AG04450 (cell line): ENCODE measurements at regions not wholly inside any gene's neighbourhood (a gene's known extent, or its start where the extent isn't known, plus 50 kb on each side); places are given as distances from the start of the nearest gene placed in this dataset.
A peak's percentile ranks its signal among the peaks of the same experiment; 100 is the strongest.

Experiments
- CTCF ChIA-PET: fragments of 300-600, 350-600 bp; formaldehyde crosslinking; extraction: SDS; loops from one replicate; lab custom pipeline; 2022; ENCODE audit warnings: antibody characterized with exemption, inconsistent platforms; lab: Charles Lee
- POLR2A ChIA-PET: fragments of 350-600 bp; formaldehyde crosslinking; extraction: SDS; loops from one replicate; lab custom pipeline; 2021; ENCODE audit warnings: antibody characterized with exemption, inconsistent platforms; lab: Yijun Ruan, JAX
- DNase-seq: peaks from one replicate; pipeline ENCODE4 v3.0.0-alpha.2; 2011; ENCODE audit warnings: low read depth, low spot score
- H3K27ac ChIP-seq: one replicate; pipeline ENCODE4 v1.5.1; 2012; ENCODE audit warnings: low read depth, low read length, control low read depth
- H3K27me3 ChIP-seq: one replicate; pipeline ENCODE4 v1.6.0; 2012; ENCODE audit warnings: low read length; ENCODE audit not compliant: control insufficient read depth, insufficient read depth
- H3K4me3 ChIP-seq: 2 replicates; pipeline ENCODE4 v1.5.1; 2011; ENCODE audit warnings: mild to moderate bottlenecking, low read depth, low read length, control low read depth
- H3K9me3 ChIP-seq: 2 replicates; pipeline ENCODE4 v1.5.1; 2012; ENCODE audit warnings: low read length; ENCODE audit not compliant: control insufficient read depth, insufficient read depth
- TF ChIP-seq, protein P1 (sequence below): IDR thresholded peaks from 2 replicates; pipeline ENCODE4 v1.5.1; 2011; ENCODE audit warnings: low read depth, low read length, control low read depth, inconsistent platforms

- DNase-seq = no peak
- CTCF ChIA-PET = no interaction called here
- POLR2A ChIA-PET = no interaction called here
- TF ChIP-seq, protein P1, sequence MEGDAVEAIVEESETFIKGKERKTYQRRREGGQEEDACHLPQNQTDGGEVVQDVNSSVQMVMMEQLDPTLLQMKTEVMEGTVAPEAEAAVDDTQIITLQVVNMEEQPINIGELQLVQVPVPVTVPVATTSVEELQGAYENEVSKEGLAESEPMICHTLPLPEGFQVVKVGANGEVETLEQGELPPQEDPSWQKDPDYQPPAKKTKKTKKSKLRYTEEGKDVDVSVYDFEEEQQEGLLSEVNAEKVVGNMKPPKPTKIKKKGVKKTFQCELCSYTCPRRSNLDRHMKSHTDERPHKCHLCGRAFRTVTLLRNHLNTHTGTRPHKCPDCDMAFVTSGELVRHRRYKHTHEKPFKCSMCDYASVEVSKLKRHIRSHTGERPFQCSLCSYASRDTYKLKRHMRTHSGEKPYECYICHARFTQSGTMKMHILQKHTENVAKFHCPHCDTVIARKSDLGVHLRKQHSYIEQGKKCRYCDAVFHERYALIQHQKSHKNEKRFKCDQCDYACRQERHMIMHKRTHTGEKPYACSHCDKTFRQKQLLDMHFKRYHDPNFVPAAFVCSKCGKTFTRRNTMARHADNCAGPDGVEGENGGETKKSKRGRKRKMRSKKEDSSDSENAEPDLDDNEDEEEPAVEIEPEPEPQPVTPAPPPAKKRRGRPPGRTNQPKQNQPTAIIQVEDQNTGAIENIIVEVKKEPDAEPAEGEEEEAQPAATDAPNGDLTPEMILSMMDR = no peak
- Histone ChIP-seq H3K27ac (no peak overlapping the region), H3K9me3 (no peaks in the 10 kb centered on the region), H3K27me3 (no peaks in the 10 kb centered on the region), H3K4me3 (no peak overlapping the region)
Observed at GRCh38 chr7:92914645-92915044, 78.3 kb upstream of the CDK6 start.

DNA sequence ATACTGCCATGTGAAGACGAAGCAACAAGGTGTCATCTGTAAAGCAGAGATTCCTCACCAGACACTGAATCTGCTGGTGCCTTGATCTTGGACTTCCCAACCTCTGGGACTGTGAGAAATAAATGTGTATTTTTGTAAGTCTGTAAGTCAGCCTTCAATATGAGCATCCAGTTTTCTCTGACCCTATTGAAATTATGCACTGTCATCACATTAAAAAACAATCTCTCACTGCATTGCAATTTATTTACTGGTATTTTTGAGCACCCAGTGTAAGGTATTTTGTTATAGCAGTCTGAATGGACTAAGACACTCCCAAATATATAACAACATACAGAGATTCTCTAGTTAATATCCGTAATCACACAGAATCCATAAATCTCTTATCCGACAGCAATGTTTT is 77.5 kb upstream of the CDK6 start:
- no peak for DNase-seq
- POLR2A ChIA-PET = no interaction called here
- TF ChIP-seq, protein P1 = no peak
- CTCF ChIA-PET = no interaction called here
- Histone ChIP-seq H3K9me3 (no peaks in the 10 kb centered on the region), H3K4me3 (no peak overlapping the region), H3K27me3 (no peaks in the 10 kb centered on the region), H3K27ac (no peak overlapping the region)

DNA sequence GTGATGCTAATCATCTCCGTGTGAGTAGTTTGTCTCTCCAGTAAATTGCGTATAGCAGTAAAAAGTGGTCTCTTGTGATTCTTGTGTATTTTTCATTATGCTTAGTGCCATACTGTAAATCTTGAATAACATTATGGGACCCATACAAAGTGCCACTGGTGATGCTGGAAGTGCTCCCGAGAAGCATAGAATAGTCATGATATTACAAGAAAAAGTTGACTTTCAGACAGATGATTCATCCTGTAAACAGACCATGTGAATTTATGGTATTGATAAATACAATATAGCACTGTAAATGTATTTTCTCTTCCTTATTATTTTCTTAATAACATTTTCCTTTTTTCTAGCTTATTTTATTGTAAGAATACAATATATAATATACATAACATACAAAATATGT is 74.6 kb upstream of the CDK6 start:
- CTCF ChIA-PET = no interaction called here
- TF ChIP-seq, protein P1 = no peak
- Histone ChIP-seq H3K27ac (no peak overlapping the region), H3K4me3 (no peak overlapping the region), H3K9me3 (no peaks in the 10 kb centered on the region), H3K27me3 (no peaks in the 10 kb centered on the region)
- no peak for DNase-seq
- POLR2A ChIA-PET = no interaction called here

GRCh38 chr7:92909686-92910475 is 73.5 kb upstream of the CDK6 start:
- Histone ChIP-seq H3K27ac (no peak overlapping the region), H3K9me3 (no peaks in the 10 kb centered on the region), H3K4me3 (no peak overlapping the region), H3K27me3 (no peaks in the 10 kb centered on the region)
- CTCF ChIA-PET = no interaction called here
- TF ChIP-seq, protein P1 = no peak
- POLR2A ChIA-PET = no interaction called here
- no peak for DNase-seq

- ChIA-PET CTCF (no interaction called here), POLR2A (no interaction called here)
- H3K27me3 ChIP-seq = no peaks in the 10 kb centered on the region
- H3K27ac ChIP-seq = peak overlapping the region; percentile 32
- DNase-seq = peak; percentile 86
- H3K4me3 ChIP-seq = no peak overlapping the region
- no peaks in the 10 kb centered on the region for H3K9me3 ChIP-seq
- TF ChIP-seq, protein P1 = no peak
Observed at GRCh38 chr7:92904244-92905131, 68.1 kb upstream of the CDK6 start.
